ENCODE measurements at regions not wholly inside any gene's neighbourhood (a gene's known extent, or its start where the extent isn't known, plus 50 kb on each side); places are given as distances from the start of the nearest gene placed in this dataset.

DNA sequence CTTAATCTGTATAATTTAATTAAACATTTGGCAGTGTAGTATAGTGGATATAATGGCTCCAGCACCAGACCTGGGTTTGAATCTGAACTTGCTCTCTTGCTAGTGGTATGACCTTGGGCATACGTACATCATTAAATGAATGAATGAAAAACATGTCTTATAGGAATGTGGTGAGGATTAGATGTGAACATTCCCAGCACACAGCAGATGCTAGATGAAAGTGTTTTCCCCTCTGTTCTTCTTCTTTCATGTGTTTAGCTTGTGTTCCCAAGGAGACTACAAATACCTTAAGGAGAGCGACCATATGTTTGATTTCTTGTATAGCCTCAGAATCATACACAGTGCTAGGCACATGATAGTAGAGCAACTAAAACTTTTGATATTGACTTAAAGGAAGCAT is 56.5 kb downstream of the CT47B1 start:
- no peak for DNase-seq (ENCODE audit: low spot score)
- intact Hi-C loops (cut with DNase I) = no loop called here

DNA sequence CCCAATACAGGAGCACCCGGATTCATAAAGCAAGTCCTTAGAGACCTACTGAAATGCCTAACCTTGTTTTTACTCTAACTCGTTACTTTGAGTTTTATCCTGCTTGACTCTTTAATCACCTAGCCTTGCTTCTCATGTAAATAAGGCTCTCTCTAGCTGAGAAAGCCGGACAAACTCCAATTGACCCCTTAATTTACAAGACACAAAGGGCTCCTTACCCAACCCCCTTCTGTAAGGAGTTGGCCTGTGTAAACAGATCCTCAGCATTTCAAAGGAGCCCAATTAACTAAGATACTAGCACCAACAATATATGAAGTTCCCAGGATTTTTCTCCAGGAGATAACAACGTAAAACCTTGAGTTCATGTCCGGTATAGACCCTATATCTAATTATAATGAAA is 61.7 kb downstream of the CT47B1 start:
- intact Hi-C loops (cut with DNase I) = no loop called here
- no peak for DNase-seq (ENCODE audit: low spot score)

DNA sequence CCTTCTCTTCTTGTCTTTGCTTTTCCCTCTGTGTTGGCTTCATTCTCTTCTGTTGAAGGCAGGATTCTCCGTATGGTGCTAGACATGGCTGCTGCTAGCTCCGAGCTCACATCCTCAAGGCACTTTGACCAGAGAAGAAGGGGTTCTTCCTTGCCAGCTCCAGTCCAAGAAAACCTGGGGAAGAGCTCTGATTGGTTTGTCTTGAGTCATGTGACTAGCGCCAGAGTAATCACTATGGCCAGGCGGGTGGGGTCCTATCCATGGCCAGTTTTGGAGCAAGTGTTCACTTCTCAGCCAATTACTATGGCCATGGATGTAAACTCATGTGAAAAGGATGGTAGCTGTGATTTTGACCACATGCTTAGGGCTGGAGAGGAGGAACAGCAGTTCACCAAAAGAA is 74.2 kb downstream of the CT47B1 start:
- intact Hi-C loops (cut with DNase I) = no loop called here
- no peak for DNase-seq (ENCODE audit: low spot score)

DNA sequence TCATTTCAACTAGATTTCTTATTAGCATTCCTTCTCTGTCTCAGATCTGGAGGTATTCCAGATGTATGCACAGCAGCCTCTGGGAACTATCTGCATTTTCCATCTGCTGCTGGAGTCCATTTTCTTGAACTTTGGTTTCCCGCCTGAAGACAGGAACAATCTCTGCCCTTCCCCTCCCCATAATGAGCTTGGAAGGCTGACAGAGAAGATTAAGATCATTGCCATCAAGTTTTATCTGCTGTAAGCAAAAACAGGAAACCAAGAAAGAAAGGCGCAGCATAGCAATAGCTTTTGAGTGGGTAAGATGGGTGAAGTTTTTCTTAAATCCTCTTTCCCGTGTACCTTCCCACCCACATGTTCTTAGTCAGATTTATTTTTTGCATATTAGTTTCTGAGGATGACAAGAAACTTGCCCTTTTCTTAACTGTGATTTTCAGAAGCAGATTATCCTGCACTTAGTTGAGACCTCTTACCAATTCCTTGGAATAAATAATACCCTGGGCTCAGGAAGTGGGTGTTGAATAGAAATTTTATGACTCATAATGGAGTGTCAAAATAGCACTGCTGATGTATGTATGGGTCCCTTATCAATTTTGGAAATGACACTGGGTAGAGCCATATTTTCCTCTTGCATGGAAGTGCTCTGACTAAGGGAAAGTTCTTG is 78.3 kb downstream of the CT47B1 start:
- intact Hi-C loops (cut with DNase I) = no loop called here
- no peak for DNase-seq (ENCODE audit: low spot score)

DNA sequence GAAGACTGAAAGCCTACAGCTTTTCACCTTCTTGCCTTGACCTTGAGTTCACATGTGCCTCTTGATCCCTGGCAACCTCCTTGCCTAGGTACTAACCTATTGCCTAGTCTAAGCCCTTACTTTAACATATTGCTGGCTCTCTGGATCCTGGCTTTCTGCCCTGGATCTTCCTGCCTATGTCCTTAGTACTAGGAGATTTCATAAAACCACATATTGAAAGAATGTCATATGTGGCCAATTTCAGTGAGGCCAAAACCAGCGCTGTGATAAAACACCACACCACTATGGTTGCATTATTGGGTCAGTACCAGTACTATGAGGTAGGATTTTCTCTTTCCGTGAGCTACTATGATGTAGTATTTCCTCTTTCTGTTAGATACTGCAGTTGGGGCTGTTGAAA is 80.4 kb downstream of the CT47B1 start:
- intact Hi-C loops (cut with DNase I) = no loop called here
- no peak for DNase-seq (ENCODE audit: low spot score)

DNA sequence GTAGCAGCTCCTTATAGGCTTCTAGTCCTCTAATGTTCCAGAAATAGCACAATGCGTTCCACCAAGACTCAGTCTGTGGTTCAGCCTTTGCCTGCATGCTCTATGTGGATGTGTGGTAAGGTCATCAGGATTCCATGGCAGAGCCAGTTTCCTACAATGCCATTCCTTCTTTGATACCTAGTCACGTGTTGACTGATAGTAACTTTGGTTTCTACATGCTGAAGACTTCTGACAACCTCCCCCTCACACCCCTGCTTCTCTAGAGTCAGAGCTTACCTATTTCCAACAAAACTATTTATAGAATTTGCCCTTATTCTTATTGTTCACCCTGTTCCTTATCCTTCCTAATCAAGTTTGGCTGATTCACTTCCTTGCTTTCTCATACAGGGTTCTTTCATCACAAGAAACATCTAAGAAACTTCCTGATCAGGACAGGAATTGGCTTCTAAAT is 81.1 kb downstream of the CT47B1 start:
- no peak for DNase-seq (ENCODE audit: low spot score)
- intact Hi-C loops (cut with DNase I) = loop anchor here (5.0 kb wide), 1 partner anchor 783 kb away; no protein-coding TSS in a partner anchor

DNA sequence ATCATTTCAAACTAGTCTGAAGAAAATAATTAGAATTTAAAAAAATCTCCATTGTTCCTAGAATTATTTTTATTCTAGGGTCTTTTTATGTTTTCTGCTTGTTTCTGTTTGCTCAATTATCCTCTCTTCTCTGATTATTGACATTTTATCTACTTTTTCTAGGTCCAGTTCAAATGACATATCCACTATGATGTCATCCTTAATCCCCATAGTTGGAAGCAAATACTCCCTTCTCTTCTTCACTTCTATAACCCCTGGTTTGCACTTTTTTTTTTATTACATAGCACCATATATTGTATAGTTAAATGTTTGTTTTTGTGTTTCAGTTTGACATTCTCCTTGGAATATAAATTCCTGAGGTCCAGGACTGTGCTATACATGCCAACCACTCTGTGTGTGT is 82.6 kb downstream of the CT47B1 start:
- no peak for DNase-seq (ENCODE audit: low spot score)
- intact Hi-C loops (cut with DNase I) = loop anchor here (5.0 kb wide), 1 partner anchor 784 kb away; no protein-coding TSS in a partner anchor

DNA sequence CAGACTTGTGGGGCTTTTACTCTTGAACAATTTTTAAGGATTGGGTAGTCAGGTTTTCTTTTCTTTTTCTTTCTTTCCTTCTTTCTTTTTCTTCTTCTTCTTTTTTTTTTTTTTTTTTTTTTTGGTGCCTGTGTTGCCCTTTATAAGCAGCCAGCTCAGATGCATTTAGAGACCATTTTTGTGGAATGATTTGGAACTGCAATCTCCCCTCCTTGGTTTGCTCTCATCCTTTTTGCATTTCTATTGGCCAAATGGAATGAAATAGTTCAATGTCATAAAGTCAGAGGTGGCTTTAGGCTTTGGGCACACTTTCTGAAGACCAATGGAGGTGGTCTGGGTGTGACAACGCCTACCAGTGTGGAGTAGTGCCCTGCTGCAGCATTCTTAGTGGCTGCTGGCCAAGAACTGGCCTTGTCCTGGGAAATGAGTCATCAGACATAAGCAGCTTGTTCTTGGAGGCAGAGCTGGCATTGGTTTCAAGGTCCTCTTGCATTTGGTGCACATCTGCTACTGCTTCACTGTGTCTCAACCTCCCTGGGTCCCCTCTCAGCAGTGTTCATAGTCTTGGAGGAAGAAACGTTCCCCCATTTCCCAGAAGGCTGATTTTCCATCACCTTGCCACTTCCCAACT is 84.5 kb downstream of the CT47B1 start:
- DNase-seq (ENCODE audit: low spot score) = no peak
- intact Hi-C loops (cut with DNase I) = loop anchor here (5.0 kb wide), 1 partner anchor 786 kb away; no protein-coding TSS in a partner anchor

DNA sequence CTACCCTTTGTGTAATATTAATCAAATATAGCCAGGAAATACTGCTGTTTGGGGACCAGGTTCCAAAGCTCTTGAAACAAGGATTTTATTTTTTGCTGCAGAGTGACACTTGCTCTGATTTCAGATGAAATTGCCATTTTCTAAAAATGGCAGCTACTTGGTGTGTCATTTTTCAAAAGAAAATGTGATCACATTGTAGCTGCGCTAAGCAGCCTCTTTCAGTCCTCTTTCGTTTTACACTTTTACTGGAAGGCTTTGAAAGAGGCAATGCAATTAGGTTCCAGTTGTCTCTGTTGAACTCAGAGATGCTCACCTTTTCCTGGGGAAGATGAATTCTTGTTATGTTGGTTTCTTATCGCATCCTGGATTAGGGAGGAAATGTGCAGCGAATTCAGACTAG is 85.1 kb downstream of the CT47B1 start:
- no peak for DNase-seq (ENCODE audit: low spot score)
- intact Hi-C loops (cut with DNase I) = loop anchor here (5.0 kb wide), 1 partner anchor 787 kb away; no protein-coding TSS in a partner anchor

DNA sequence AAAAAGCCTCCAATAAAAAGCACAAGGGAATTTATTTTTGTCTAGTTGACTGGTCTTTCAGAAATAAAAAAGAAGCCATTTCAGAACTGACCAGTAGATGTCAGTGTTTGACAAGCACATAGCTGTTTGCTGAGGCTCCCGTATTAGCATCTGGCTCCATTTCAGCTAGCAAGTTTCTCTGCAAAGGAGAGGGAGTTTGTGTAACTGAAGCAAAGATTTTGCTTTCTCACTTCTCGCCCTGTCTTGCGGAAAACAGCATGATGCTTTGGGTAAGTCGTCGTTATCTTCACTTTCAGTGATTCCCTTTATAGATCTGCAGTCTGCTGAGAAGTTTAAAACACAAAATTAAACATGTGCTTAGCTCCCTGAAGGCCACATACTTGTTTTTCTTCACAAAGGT is 85.5 kb downstream of the CT47B1 start:
- DNase-seq (ENCODE audit: low spot score) = no peak
- intact Hi-C loops (cut with DNase I) = loop anchor here (5.0 kb wide), 1 partner anchor 787 kb away; no protein-coding TSS in a partner anchor

DNA sequence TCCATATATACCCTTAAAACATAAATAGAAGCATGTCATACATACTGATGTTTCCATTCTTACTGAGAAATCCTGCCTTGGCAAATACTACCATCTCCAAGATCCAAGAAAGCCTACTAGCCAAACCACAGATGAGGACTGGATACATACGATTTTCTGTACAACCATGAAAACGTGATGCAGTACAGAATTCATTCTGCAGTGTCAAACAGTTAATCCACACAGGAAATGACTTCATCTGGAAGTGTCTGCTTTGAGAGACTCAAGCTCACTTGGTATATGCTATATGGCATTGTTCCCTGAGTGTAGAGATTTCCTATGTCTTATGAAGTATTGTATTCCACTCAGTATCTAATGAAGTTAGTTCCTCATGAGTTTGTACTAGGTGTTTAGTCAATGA is 94.3 kb downstream of the CT47B1 start:
- intact Hi-C loops (cut with DNase I) = no loop called here
- DNase-seq (ENCODE audit: low spot score) = no peak

DNA sequence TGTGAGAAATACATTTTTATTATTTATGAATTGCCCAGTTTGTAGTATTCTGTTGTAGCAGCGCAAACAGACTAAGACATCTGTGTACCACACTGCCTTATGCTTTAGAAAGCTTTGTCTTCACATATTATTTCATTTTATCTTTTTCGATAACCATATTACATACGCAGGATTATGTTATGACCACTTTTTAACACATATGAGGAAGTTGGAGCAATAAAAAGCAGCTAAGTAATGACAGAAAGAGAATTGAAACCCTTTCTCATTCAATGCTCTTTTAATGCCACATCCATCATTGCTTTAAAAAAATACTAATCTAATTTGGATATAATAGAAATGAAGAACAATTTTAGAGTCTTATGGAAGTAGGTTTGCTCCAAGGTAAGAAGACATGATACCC is 99.7 kb downstream of the CT47B1 start:
- DNase-seq (ENCODE audit: low spot score) = no peak
- intact Hi-C loops (cut with DNase I) = no loop called here

DNA sequence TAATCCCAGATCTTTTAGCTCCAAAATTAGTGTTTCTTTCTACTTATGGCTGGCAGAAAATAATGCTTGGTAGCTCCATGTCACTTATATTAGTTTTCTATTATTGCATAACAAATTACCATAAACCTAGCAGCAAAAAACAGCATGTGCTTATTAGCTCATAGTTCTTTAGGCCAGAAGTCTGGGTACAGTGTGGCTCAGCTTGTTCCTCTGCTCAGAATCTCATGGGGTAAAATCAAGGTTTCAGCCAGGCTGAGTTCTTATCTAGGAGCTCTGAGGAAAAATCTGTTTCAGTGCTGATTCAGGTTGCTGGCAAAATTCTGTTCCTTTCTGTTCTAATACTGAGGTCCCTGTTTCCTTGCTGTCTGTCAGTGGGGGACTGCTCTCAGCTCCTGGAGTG is 101.1 kb downstream of the CT47B1 start:
- intact Hi-C loops (cut with DNase I) = no loop called here

DNA sequence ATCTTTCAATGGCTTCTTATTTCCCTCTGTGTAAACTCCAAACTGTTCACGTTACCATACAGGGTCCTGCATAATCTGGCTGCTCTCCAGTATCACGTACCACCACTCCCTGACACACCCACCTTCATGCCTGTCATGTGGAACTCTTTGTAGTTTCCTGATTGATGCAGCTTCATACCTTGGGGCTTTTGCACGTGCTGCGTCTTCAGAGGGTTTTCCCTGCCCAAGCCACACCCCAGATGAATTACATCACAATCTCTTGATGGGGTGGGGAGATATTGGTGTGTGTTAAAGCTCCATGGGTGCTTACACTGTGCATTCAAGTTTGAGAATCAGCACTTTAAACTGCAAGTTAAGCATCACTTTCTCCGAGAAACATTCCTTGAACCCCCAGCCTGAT is 101.9 kb downstream of the CT47B1 start:
- intact Hi-C loops (cut with DNase I) = no loop called here
- DNase-seq (ENCODE audit: low spot score) = no peak

More for the DNA sequence above, 101.1 kb downstream of the CT47B1 start:
- DNase-seq (ENCODE audit: low spot score) = no peak

DNA sequence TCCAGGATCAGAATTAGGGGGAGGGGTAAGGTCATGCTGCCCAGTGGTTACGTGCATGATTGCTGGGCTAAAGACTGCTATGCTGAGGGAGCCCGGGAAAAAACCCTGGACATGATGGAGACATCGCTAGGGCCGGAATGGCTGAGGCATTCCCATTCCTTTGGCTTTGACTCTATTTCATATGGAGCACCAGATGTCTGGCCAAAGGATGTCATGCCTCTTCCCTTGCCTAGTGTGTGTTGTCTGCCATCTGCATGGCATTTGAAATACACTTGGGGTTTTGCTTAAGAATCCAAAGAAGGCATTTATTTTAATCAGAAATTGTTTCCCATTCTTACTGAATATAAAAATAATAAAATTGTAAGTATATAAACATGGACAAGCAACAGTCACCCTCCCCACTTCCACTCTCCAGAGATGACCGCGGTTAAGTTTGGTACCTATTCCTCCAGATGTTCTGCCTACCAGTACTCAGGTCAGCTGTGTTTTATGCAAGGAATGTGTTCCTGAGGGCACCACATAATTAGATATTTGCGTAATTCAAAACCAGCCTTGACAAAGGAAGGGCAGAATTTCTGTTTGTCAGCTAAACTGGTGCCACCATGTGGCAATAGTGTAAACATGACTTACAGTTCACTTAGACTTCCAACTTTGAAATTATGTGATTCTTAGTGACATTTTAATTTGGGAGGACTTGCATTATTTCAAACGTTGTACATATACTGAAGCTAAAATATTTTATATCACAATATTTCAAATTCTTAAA is 105.9 kb downstream of the CT47B1 start:
- DNase-seq (ENCODE audit: low spot score) = no peak

DNA sequence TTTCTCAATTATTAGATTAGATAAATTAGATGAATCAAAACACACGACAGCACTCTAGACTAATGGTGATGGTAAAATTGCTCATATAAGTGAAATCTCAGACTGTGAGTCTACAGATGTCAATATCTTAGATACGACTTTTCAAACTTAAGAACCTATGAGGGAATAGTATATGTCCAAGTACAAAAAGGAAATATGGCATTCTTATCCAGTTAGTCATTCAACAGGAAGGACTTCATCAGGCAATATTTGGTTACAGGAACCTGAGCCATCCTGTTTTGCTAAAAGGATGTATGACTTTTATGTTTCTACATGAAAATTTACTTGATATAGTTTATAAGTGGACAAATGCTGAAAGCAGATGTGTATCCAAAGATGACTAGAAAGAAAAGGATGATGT is 107.0 kb downstream of the CT47B1 start:
- intact Hi-C loops (cut with DNase I) = loop anchor here (5.0 kb wide), 1 partner anchor 271 kb away; no protein-coding TSS in a partner anchor

More for the DNA sequence above, 105.9 kb downstream of the CT47B1 start:
- intact Hi-C loops (cut with DNase I) = loop anchor here (5.0 kb wide), 1 partner anchor 272 kb away; no protein-coding TSS in a partner anchor

DNA sequence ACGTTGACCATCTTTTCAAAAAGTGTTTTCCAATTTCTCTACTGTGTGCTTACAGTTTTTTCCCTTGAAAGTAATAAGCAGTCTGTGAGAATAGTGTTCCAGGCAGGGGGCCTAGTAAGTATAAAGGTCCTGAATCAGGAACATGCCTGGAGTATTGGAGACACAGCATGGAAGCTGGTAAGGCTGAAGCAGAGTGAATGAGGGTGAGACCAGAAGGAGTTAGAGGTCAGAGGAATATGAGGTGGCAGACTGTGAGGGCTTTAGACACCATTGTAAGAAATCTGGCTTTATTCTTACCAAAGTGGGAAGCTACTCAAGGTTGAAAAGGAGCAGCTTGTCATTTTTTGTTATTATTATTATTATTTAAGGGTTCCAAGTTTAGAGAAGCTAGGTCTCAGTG is 107.4 kb downstream of the CT47B1 start:
- intact Hi-C loops (cut with DNase I) = loop anchor here (5.0 kb wide), 1 partner anchor 271 kb away; no protein-coding TSS in a partner anchor
- no peak for DNase-seq (ENCODE audit: low spot score)

More for the DNA sequence above, 107.0 kb downstream of the CT47B1 start:
- DNase-seq (ENCODE audit: low spot score) = no peak

DNA sequence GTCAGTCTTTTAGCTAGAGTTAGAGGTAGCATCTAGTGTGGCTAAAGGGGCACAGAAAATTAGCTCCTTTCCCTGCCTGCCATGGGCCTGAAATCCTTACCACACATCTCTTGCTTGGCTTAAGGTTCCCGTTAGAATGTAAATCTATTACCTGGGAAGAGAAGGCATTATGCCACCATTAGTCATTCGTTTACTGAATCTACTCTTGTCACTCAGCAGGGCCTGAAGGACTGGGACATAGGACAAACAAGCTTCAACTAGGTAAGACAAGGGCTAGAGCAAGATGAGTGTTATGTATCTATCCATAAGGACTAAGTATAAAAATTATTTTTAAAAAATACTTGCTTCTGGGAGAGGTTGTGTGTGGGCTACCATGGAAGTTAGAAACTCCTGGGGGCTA is 112.4 kb downstream of the CT47B1 start:
- intact Hi-C loops (cut with DNase I) = no loop called here
- DNase-seq (ENCODE audit: low spot score) = no peak

DNA sequence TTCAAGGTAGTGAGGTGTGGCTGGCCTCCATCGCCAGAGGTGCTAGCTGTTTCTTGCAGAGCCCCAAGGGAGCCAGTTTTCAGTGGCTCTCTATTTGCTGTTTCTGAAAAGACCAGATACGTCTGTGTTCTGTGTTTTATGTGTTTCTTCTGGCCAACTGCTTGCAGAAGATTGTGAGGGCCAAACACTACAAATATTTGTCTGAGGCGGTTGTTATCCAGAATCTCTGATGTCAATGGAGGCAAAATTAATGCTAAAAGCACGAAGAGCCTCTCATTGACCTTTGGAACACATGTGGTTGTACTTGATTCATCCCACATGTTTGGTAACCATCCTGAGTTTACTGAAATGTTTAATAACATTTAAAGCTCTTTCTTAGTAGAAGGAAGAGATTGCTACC is 113.9 kb downstream of the CT47B1 start:
- intact Hi-C loops (cut with DNase I) = no loop called here

DNA sequence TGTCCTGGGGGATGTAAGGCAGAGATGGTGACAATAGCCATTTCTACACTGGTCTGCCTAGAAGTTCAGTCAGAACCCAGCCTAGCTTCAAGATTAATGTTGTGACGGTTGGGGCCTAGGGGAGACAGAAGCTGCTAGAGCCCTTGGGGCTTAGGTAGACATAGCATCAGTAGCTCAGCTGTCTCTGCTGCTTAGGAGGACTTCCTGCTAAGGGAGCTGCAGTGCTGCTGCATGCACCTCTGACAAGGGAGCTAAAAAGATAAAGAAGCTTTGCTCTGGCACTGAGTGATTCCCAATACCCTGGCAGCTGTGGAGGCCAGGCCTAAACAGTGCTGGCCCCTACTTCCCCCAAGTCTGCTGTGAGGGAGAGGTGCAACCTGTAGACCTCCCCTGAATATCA is 116.0 kb downstream of the CT47B1 start:
- intact Hi-C loops (cut with DNase I) = no loop called here

More for the DNA sequence above, 113.9 kb downstream of the CT47B1 start:
- DNase-seq (ENCODE audit: low spot score) = no peak

More for the DNA sequence above, 116.0 kb downstream of the CT47B1 start:
- DNase-seq (ENCODE audit: low spot score) = no peak

All from cardiac septum (tissue), 1 donor.